ENCODE measurements at regions not wholly inside any gene's neighbourhood (a gene's known extent, or its start where the extent isn't known, plus 50 kb on each side); places are given as distances from the start of the nearest gene placed in this dataset.

GRCh38 chr2:52107124-52107523, 1075.2 kb upstream of the NRXN1 start:
- TF ChIP-seq POLR2A (IDR thresholded peaks at IDR 0.05) (no peak), CTCF (IDR thresholded peaks at IDR 0.05) (no peak), EP300 (IDR thresholded peaks at IDR 0.05) (no peak), POLR2AphosphoS5 (IDR thresholded peaks at IDR 0.05) (no peak)

All from sigmoid colon (tissue), 4 donors.